GM12875 (cell line): ENCODE measurements at regions not wholly inside any gene's neighbourhood (a gene's known extent, or its start where the extent isn't known, plus 50 kb on each side); places are given as distances from the start of the nearest gene placed in this dataset.
"Not testable (repeated sequence)": the region's sequence is repeated elsewhere in the genome, so short reads cannot be mapped to it uniquely, and the experiment has no call there.

ENCODE experiments used
- H3K4me3 ChIP-seq: one replicate; pipeline ENCODE4 v1.5.1; 2011; ENCODE audit warnings: low read depth, low read length, control low read depth
- CTCF ChIP-seq: IDR thresholded peaks from 2 replicates; pipeline ENCODE4 v1.5.1; 2011; ENCODE audit warnings: low read depth, mild to moderate bottlenecking, control low read depth, inconsistent platforms, low read length, moderate library complexity, borderline replicate concordance; ENCODE audit not compliant: insufficient read depth

- TF ChIP-seq CTCF = no peak
- H3K4me3 ChIP-seq = no peak overlapping the region
Observed at GRCh38 chr7:156378806-156379205, 261.8 kb upstream of the RNF32 start.

- H3K4me3 ChIP-seq = no peak overlapping the region
- TF ChIP-seq CTCF = no peak
Observed at GRCh38 chr7:156376317-156376716, 264.3 kb upstream of the RNF32 start.

DNA sequence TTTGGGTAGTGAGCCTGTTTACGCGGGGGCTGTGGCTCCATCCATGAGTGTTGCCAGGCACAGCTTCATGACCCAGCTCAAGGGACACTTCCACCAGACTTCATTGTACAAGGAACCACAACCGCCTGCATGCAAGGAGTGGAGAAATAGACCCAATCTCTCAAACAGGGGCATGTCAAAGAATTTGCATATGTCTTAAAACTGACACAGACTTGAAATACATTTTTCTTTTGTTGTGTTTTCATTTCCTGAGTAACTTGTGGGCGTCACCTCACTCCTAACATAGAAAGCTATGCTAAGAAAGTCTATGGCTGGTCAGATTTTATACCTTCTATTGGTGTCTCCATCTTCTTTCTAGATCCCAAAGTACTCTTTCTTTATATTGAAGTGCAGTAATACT, 266.2 kb upstream of the RNF32 start:
- TF ChIP-seq CTCF = no peak
- H3K4me3 ChIP-seq = no peak overlapping the region

GRCh38 chr7:156369929-156370328, 270.6 kb upstream of the RNF32 start:
- not testable (repeated sequence) for H3K4me3 ChIP-seq

GRCh38 chr7:156368053-156368843, 272.3 kb upstream of the RNF32 start:
- no peak for TF ChIP-seq CTCF
- no peak overlapping the region for H3K4me3 ChIP-seq

- no peak for TF ChIP-seq CTCF
- no peak overlapping the region for H3K4me3 ChIP-seq
Observed at GRCh38 chr7:156363751-156364150, 276.8 kb upstream of the RNF32 start.

- no peak overlapping the region for H3K4me3 ChIP-seq
- TF ChIP-seq CTCF = no peak
Observed at GRCh38 chr7:156360835-156361234, 279.7 kb upstream of the RNF32 start.
